Right lobe of liver (tissue), 4 donors: ENCODE measurements at regions not wholly inside any gene's neighbourhood (a gene's known extent, or its start where the extent isn't known, plus 50 kb on each side); places are given as distances from the start of the nearest gene placed in this dataset.

Experiments
- POLR2A ChIP-seq: fragments of 450-650 bp; IDR thresholded peaks from one replicate; pipeline ENCODE4 v1.6.1; 2017; ENCODE audit warnings: antibody characterized with exemption, mild to moderate bottlenecking
- TF ChIP-seq, protein P1 (sequence below), 4 donors: fragments of 200-600 bp in 3 of 4; fragments of 450-650 bp in 1 of 4; IDR thresholded peaks; one replicate each; pipeline versions ENCODE4 v1.5.1 to v1.8.0; 2016 to 2022; ENCODE audit warnings: antibody characterized with exemption in 4 of 4, mild to moderate bottlenecking in 2 of 4
- donor health status: DM: no; HTN: no; CAD: no.
- donor health status: DM: no; HTN: no; CAD: no.
- donor health status: DM: no; HTN: yes; CAD: no.

DNA sequence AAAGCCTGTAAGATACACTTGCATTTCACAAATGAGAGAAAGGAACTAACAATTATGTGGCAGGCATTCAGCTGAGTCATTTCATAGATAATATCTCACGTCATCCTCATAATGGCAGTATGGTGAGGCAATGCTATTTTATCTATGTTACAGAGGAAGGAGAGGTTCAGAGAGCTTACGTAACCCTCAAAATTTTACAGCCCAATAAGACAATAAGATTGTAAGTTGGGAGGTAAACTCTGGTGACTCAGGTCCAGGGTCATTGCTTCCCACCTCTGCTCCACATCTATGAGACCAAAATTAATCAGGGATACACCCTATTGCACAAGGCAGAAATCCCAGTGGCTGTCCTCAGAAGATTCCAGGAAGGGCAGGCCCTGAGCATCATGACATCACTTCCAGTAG is 309.7 kb downstream of the NSG2 start:
- TF ChIP-seq POLR2A, result no peak
- TF ChIP-seq, protein P1, sequence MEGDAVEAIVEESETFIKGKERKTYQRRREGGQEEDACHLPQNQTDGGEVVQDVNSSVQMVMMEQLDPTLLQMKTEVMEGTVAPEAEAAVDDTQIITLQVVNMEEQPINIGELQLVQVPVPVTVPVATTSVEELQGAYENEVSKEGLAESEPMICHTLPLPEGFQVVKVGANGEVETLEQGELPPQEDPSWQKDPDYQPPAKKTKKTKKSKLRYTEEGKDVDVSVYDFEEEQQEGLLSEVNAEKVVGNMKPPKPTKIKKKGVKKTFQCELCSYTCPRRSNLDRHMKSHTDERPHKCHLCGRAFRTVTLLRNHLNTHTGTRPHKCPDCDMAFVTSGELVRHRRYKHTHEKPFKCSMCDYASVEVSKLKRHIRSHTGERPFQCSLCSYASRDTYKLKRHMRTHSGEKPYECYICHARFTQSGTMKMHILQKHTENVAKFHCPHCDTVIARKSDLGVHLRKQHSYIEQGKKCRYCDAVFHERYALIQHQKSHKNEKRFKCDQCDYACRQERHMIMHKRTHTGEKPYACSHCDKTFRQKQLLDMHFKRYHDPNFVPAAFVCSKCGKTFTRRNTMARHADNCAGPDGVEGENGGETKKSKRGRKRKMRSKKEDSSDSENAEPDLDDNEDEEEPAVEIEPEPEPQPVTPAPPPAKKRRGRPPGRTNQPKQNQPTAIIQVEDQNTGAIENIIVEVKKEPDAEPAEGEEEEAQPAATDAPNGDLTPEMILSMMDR (IDR thresholded peaks at IDR 0.05), result no peak
